Brain microvascular endothelial cell (primary cell): ENCODE measurements at regions not wholly inside any gene's neighbourhood (a gene's known extent, or its start where the extent isn't known, plus 50 kb on each side); places are given as distances from the start of the nearest gene placed in this dataset.

Experiments
- DNase-seq: peaks from one replicate; pipeline ENCODE4 v3.0.0-alpha.2; 2020
- H3K27ac ChIP-seq: fragments of 250-450 bp; sonication (Bioruptor Pico); 2 replicates; pipeline ENCODE4 v1.5.1; 2020; ENCODE audit warnings: mild to moderate bottlenecking, moderate library complexity
- H3K27me3 ChIP-seq: fragments of 250-450 bp; sonication (Bioruptor Pico); replicated peaks from 2 replicates; pipeline ENCODE4 v1.5.1; 2020; ENCODE audit warnings: mild to moderate bottlenecking
- H3K36me3 ChIP-seq: fragments of 250-450 bp; sonication (Bioruptor Pico); replicated peaks from 2 replicates; pipeline ENCODE4 v1.5.1; 2020; ENCODE audit warnings: mild to moderate bottlenecking
- H3K4me3 ChIP-seq: 2 replicates; pipeline ENCODE4 v1.5.1; 2011; ENCODE audit warnings: low read depth, mild to moderate bottlenecking, control low read depth, low read length, moderate library complexity
- in situ Hi-C: cut with HindIII; loops from 2 replicates; pipeline ENCODE4 v1.10.0; 2017; ENCODE audit warnings: low sequenced_read_pairs, low pct_ligation_motif_present
- TF ChIP-seq, protein P1 (sequence below): IDR thresholded peaks from 2 replicates; pipeline ENCODE4 v1.5.1; 2011; ENCODE audit warnings: low read depth, mild to moderate bottlenecking, moderate library complexity, low read length, control low read depth, inconsistent platforms; ENCODE audit errors: missing control alignments

DNA sequence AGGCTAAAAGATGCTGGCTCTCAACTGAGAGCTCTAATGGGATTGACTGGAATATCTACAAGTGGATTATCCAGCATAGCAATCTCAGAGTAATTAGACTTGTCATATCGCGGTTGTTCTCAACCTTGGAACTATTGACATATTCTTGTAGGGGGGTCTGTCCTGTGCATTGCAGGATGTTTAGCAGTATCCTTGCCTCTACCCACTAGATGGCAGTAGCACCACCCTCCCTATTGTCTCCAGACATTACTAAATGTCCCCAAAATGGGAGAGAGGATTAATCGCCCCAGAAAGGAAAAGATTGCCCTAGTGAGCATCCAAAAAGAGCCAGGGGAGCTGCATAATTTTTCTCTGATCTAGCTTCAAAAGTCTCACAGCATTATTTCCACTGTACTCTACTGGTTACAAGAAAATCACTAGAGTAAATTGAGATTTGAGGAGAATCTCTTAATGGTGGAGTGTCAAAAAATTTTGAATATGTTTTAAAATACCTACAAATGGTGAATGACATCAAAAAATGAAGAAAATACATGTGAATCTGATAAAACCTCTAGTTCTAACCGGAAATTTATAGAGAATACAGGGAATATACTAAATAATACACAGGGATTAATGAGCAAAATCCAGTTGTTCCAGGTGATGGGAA lies 388.2 kb upstream of the AGTR1 start:
- TF ChIP-seq, protein P1, sequence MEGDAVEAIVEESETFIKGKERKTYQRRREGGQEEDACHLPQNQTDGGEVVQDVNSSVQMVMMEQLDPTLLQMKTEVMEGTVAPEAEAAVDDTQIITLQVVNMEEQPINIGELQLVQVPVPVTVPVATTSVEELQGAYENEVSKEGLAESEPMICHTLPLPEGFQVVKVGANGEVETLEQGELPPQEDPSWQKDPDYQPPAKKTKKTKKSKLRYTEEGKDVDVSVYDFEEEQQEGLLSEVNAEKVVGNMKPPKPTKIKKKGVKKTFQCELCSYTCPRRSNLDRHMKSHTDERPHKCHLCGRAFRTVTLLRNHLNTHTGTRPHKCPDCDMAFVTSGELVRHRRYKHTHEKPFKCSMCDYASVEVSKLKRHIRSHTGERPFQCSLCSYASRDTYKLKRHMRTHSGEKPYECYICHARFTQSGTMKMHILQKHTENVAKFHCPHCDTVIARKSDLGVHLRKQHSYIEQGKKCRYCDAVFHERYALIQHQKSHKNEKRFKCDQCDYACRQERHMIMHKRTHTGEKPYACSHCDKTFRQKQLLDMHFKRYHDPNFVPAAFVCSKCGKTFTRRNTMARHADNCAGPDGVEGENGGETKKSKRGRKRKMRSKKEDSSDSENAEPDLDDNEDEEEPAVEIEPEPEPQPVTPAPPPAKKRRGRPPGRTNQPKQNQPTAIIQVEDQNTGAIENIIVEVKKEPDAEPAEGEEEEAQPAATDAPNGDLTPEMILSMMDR, result peak; percentile 85
- Histone ChIP-seq H3K36me3 (no peaks in the 10 kb centered on the region), H3K27ac (no peak overlapping the region), H3K27me3 (no peaks in the 10 kb centered on the region), H3K4me3 (no peak overlapping the region)
- DNase-seq, result peak; percentile 55
- in situ Hi-C loops, result no loop called here

GRCh38 chr3:148315756-148316155 lies 381.9 kb upstream of the AGTR1 start:
- in situ Hi-C loops, result no loop called here
- peak; percentile 13 for DNase-seq
- H3K27ac ChIP-seq, result no peak overlapping the region
- no peak overlapping the region for H3K4me3 ChIP-seq
- H3K27me3 ChIP-seq, result no peaks in the 10 kb centered on the region
- TF ChIP-seq, protein P1, result no peak
- no peaks in the 10 kb centered on the region for H3K36me3 ChIP-seq

GRCh38 chr3:148318240-148318639 lies 379.5 kb upstream of the AGTR1 start:
- Histone ChIP-seq H3K27me3 (no peaks in the 10 kb centered on the region), H3K4me3 (no peak overlapping the region), H3K36me3 (no peaks in the 10 kb centered on the region), H3K27ac (no peak overlapping the region)
- in situ Hi-C loops, result no loop called here
- TF ChIP-seq, protein P1, result no peak
- no peak for DNase-seq

DNA sequence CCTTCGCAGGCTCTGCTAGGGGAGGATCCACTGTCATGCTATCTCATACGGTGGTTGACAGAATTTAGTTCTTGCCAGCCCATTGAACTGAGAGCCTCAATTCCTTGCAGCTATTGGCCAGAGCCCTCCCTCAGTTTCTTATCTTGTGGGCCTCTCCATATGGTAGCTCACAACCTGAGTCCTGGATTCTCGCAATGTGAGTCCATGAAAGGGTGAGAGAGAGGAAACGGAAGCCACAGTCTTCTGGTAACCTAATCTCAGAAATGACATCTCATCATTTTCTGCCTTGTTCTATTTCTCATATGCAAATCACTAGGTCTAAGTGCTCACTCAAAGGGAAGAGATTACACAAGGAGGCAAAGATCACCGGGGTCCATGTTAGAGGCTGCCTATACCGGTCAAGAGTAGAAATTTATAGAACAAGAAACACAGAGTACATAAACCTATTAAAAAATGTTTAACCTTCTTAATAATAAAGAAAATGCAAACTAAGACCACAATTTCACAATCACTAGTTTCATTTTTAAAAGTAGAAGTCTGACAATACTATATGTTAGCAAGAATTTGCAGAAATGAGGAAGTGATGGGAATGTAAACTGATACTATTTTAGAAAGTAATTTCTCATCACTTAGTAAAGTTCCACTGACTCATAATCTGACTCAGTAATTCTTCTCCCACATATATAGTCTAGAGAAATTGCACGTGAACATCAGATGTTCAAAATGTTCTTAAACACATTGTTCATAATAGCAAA lies 378.4 kb upstream of the AGTR1 start:
- Histone ChIP-seq H3K27me3 (no peaks in the 10 kb centered on the region), H3K4me3 (peak overlapping the region; percentile 7), H3K27ac (peak overlapping the region; percentile 56), H3K36me3 (no peaks in the 10 kb centered on the region)
- TF ChIP-seq, protein P1, result no peak
- in situ Hi-C loops, result no loop called here
- peak; percentile 29 for DNase-seq

DNA sequence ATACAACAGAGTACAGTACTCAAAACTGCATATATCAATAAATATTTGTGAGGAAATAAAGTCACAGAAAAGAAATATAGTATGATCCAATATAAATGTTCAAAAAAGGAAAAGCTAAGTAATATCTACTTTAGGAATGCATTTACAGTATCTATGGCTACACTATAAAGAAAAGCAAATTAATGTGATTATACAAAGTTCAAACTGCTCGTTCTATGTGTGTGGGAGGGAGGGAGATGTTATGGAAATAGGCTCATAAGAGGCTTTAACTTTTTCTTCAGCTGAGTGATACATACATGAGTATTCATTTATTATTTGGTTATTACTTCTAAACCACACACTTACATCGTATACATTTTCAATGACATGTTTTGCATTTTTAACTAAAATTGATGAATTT lies 377.7 kb upstream of the AGTR1 start:
- in situ Hi-C loops, result no loop called here

More for the DNA sequence above, 377.7 kb upstream of the AGTR1 start:
- Histone ChIP-seq H3K36me3 (no peaks in the 10 kb centered on the region), H3K27me3 (no peaks in the 10 kb centered on the region), H3K4me3 (no peak overlapping the region), H3K27ac (peak overlapping the region; percentile 56)
- TF ChIP-seq, protein P1, result no peak
- DNase-seq, result no peak
